SHP77 (cell line): ENCODE measurements at regions not wholly inside any gene's neighbourhood (a gene's known extent, or its start where the extent isn't known, plus 50 kb on each side); places are given as distances from the start of the nearest gene placed in this dataset.

Experiments
- DNase-seq, 2 experiments: peaks; one replicate each; lab custom pipeline; 2025; lab: John Stamatoyannopoulos, UW

DNA sequence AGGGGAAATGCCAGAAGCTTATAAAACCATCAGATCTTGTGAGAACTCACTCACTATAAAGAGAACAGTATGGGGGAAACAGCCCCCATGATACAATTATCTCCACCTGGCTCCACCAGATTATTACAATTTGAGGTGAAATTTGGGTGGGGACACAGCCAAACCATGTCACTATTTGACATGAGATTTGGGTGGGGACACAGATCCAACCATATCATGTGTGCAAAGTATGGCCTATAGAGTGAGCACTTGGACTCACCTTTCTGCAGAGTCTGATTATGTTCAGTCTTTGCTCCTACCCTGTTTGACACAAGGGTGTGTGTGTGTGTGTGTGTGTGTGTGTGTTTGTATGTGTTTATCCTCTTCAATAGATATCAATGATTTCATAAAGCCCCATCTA is 287.5 kb downstream of the ZNF536 start:
- no peak for DNase-seq

DNA sequence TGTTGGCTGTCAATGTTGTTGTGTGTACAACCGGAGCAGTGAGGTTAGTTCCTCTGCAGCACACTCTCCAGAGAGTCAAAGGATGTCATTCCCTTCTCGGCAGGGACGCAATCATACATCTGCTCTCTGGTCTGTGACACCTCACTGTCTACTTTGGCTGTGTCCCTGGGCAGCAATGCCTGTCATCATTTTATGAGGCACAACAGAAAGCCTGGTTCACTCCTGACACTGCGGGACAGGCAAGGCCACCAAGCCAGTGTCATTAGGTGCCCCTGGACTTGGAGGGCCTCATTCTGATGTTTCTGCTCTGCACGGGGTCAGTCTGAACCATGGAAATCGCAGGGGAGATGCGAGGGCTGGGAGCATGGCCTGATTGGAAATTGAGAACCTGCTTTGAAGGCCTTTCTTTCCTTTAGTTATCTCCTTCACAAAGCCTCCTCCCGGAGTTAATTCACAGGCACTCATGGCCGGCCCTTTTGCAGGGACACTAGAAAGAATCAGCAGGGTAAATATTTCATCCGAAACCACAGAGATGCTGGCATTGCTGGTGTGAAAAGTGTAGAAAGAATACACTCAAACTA is 284.4 kb downstream of the ZNF536 start:
- DNase-seq, result no peak

DNA sequence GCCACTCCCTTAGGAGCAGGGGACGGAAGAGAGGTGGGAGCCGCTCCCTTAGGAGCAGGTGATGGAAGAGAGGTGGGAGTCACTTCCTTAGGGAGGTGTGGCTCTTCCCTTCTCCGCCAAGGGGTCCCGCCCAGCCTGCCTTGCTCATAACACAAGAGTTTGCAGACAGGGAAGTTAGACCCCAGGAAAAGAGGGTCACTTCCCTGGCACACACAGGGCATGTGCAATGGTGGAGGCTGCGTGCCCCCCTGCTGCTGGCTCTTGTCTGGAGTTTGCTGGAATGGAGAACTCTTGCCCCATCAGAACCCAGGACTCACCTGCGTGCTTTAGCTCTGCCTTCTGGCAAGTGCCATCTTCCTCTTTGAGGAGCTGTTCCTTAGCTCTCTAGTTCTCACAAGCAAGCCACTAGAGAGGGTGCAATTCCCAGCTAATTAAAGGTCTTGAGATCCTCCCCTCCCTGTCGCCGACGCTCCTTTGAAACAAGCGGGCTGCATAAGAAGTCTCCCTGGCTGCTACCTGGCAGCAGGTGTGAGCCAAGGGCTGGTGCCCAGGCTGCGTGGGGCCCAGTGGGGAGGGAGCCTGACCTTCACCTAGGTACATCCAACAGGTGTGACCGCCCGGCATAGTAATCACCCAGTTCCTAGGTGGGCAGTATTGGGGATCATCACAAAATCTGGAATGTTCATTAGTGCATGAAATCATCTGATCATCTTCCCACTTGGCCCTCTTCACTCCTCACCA is 281.6 kb downstream of the ZNF536 start:
- DNase-seq, result no peak

DNA sequence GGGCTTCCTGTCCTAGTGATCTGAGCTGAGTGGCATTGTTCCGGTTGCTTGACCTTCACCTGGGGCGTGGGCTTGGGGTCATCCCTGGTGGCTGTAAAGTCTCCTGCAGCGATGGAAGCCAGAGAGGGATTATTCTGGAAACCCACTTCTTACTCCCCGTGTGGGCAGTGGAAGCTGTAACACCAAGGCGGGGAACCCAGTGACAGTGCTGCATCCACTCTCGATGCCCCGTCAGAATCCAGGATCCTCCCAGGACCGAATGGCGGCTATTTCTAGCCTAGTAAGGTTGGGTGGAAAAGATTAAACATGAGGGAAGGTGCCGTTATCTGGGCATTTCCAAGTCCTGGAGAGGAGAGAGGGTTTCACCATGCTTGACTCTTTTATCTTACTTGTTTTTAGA is 280.6 kb downstream of the ZNF536 start:
- DNase-seq, result no peak

GRCh38 chr19:30651691-30652090 is 279.5 kb downstream of the ZNF536 start:
- DNase-seq, result no peak

- no peak for DNase-seq
Measured at GRCh38 chr19:30651066-30651465, 278.9 kb downstream of the ZNF536 start.

- DNase-seq, result peak; percentile 44 to 56
Measured at GRCh38 chr19:30649934-30650614, 277.9 kb downstream of the ZNF536 start.

GRCh38 chr19:30648866-30649862 is 277.0 kb downstream of the ZNF536 start:
- DNase-seq, result no peak

- DNase-seq, result no peak
Measured at GRCh38 chr19:30647891-30648720, 275.9 kb downstream of the ZNF536 start.

DNA sequence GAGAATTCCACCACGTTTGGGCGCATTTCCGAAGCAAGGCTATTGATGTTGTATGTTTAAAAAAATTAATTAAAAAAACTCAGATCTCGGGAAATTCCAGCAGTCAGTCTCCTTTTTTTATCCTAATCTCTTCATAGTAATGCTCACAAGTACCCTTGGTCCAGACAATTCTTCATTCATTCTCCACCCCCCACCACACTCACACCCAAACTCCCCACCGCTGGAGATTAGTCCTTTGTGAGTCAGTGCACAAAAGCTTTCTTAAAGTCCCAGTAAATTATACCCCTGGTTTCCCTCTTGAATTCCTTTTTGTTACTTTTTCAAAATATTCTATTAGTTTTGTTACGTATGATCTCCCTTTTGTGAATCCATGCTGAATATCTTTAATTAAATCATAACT is 274.6 kb downstream of the ZNF536 start:
- no peak for DNase-seq

DNA sequence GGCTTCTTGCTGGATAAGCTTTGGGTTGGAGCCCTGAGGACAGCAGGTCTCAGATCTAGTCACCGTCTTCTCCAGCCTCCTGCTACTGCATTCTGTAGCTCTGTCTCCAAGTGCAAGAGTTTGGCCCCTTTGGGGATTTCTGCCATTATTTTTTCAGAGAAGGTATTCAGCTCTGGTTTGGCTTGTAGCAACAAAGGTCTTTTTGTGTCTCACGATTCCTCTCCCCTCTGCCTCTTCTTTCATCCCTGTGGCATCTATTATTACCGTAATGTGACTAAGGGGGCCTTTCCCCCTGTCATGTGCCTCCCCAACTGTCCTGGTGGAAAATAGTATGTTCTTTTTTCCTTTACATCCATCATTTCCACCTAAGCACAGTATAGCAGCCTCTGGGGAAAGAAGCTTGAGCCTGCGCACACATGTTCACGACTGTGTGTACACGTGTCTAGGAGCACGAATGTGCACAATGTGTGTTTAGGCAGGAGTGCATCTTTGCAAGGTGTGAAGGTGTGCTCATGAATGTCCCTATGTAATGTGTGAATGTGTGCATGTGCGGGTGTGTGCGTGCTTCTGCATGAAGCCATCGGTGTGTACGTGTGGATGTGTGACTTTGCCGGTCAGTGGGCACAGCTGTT is 273.9 kb downstream of the ZNF536 start:
- DNase-seq, result no peak

DNA sequence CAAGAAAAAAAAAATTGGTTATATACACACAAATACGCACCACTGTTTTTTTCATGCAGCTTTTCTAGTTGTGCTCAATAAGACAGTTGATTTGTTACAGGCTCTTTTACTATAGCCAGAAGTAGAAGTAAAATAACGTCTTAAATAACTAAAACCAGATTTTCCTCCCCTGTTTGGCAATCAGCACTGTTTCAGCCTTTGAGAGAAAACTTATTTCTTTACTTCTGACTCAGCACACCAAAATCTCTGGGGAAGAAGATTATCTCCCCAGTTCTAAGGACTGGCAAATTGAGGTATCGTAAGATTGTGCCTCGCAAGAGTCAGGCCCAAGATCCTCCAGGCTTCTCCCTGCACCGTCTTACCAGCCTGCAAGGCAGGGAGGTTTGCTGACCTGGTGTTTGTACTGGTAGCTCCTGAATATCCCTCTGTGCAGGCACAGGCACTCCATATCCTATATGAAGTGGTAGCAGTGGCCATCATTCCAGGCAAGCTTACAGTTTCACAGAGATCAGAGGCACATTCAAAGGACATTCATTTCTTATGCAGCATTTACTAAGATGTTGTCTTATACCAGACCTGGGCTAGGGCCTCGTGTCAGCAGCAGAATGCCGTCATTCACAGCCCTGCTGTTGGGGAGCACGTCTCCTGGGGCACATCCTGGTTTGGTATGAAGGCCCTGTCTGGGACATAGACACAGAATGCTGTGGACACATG is 268.2 kb downstream of the ZNF536 start:
- DNase-seq, result no peak

- DNase-seq, result no peak
Measured at GRCh38 chr19:30638889-30639288, 266.7 kb downstream of the ZNF536 start.

DNA sequence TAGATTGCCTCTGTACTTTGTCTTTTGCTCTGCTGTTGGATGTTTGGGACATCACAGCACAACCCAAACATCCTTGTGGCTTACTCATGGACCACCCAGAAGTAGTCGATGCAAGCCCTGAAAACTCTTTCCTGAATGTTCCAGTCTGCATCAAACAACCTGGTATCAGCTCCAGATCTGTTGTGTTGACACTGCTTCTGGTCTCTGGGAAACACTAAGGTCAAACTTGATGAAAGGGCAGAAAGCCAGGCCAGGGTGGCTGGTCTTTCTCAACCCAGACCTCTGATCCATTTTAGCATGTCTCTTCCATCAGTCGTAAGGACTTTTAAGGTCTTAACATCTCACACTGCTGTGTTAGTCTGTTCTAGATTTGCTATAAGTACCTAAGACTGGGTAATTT is 265.7 kb downstream of the ZNF536 start:
- DNase-seq, result no peak

- no peak for DNase-seq
Measured at GRCh38 chr19:30634996-30635975, 263.1 kb downstream of the ZNF536 start.

DNA sequence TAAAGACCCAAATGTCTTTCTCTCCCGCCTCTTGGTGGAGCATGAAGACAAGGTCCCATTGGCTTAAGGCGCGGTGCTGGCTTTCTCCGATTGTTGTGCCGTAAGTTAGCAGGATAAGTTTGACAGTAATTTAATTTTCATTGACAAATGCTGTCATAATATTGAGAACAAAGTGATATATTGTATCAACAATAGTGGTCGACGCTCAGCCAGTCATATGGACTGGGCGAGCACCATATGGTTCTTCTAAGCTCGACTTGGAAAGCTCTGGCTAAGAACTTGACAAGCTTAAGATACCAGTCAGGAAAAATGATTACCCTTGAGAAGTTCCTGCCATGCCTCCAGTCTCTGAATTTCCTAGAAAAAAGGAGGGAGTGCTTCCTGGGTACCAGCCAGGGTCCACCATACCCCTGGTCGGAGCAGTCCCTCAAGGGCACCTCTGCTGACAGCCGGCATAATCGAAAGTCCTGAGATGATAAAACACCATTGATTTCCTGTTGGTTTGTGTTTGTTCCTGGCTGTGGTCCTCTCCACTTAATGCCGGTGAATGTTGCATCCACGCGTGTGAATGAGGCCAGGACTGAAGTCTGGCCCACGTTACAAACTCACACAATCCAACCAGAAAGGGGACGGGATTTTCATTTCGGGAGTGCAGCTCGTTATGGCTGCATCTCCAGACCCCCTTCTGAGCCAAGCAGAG is 262.1 kb downstream of the ZNF536 start:
- no peak for DNase-seq

- no peak for DNase-seq
Measured at GRCh38 chr19:30631033-30631370, 258.8 kb downstream of the ZNF536 start.

DNA sequence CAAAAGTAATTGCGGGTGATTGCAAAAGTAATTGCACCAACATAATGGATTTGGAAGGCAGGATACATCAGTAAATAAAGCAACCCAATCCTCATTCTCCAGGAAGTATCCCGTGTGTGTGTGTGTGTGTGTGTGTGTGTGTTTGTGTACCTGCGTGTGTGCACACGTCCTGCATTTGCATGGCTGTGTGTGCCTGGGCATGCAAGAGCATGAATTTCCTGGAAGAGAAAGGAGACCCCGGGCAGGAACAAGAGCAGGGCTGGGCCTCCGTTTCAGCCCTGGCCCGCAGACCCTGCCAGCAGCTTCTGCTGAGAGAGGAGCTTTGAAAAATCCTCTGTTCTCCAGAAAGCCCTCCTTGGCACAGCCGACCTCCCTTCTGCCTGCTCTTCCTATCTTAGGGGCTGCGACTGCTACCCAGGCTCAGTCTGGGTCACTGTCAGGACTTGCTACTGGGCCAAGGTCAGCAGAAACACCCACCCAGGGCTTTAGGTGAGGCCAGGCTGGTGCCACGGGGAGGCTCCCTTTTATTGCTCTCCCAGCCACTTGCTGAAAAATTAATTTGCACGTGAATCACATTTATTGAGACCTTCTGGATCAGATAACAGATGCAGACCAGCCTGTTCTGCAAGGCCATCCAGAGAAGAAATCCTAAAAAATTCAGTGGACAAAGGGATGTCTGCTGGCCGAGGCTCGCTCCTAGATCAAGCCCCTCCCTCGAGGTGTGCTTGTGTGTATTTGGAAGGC is 258.3 kb downstream of the ZNF536 start:
- DNase-seq, result no peak
